ENCODE measurements at regions not wholly inside any gene's neighbourhood (a gene's known extent, or its start where the extent isn't known, plus 50 kb on each side); places are given as distances from the start of the nearest gene placed in this dataset.

- WGBS, 2 experiments (ENCODE audit: low coverage in 1 of 2, low lambda C conversion rate in 2 of 2, missing lambda C conversion rate in 2 of 2): 80 to 90% methylated on average over 1 of the region's 1 CpG
- Histone ChIP-seq H3K9ac (no peak overlapping the region), H3K27ac (no peak overlapping the region), H3K9me2 (ENCODE audit: insufficient read depth) (no peaks in the 10 kb centered on the region), H2AFZ (no peak overlapping the region), H3K36me3 (ENCODE audit: low read depth) (no peaks in the 10 kb centered on the region), H3K4me3 (no peak overlapping the region), H3F3A (ENCODE audit: insufficient read depth) (peaks cover 26% of the 10 kb centered on the region), H4K20me1 (ENCODE audit: insufficient read depth) (no peaks in the 10 kb centered on the region), H3K9me3 (ENCODE audit: low read depth) (peaks cover 5% of the 10 kb centered on the region), H3K79me2 (ENCODE audit: insufficient read depth) (no peaks in the 10 kb centered on the region), H3K4me2 (ENCODE audit: unreplicated experiment) (no peak overlapping the region), H3K27me3 (replicated peaks; ENCODE audit: insufficient read depth) (no peaks in the 10 kb centered on the region), H3K4me1 (ENCODE audit: insufficient read depth) (peaks cover 20% of the 10 kb centered on the region)
- TF ChIP-seq EZH2 (IDR thresholded peaks at IDR 0.05; ENCODE audit: insufficient read depth, poor library complexity, severe bottlenecking) (no peak), EZH2phosphoT487 (IDR thresholded peaks at IDR 0.05; ENCODE audit: insufficient read depth, low read depth) (no peak)
- no peak for DNase-seq
- in situ Hi-C loops (cut with MboI): no loop called here
These were observed 238.9 kb downstream of the CYP26B1 start for GRCh38 chr2:71908798-71909197.

- DNase-seq: peak; percentile 69
- H3K4me3 ChIP-seq: no peak overlapping the region
- H3K9me2 ChIP-seq (ENCODE audit: insufficient read depth): no peaks in the 10 kb centered on the region
- H3K9ac ChIP-seq: no peak overlapping the region
- TF ChIP-seq EZH2phosphoT487 (IDR thresholded peaks at IDR 0.05; ENCODE audit: insufficient read depth, low read depth): no peak
- TF ChIP-seq EZH2 (IDR thresholded peaks at IDR 0.05; ENCODE audit: insufficient read depth, poor library complexity, severe bottlenecking): no peak
- H4K20me1 ChIP-seq (ENCODE audit: insufficient read depth): no peaks in the 10 kb centered on the region
- no peaks in the 10 kb centered on the region for H3K27me3 ChIP-seq (replicated peaks; ENCODE audit: insufficient read depth)
- H3F3A ChIP-seq (ENCODE audit: insufficient read depth): peaks cover 26% of the 10 kb centered on the region
- no peak overlapping the region for H2AFZ ChIP-seq
- H3K4me1 ChIP-seq (ENCODE audit: insufficient read depth): peaks cover 20% of the 10 kb centered on the region
- peaks cover 5% of the 10 kb centered on the region for H3K9me3 ChIP-seq (ENCODE audit: low read depth)
- no peak overlapping the region for H3K4me2 ChIP-seq (ENCODE audit: unreplicated experiment)
- WGBS, 2 experiments (ENCODE audit: low coverage in 1 of 2, low lambda C conversion rate in 2 of 2, missing lambda C conversion rate in 2 of 2): 56 to 63% methylated on average over 3 of the region's 3 CpGs
- no peaks in the 10 kb centered on the region for H3K36me3 ChIP-seq (ENCODE audit: low read depth)
- H3K27ac ChIP-seq: no peak overlapping the region
- no peaks in the 10 kb centered on the region for H3K79me2 ChIP-seq (ENCODE audit: insufficient read depth)
- in situ Hi-C loops (cut with MboI): no loop called here
These were observed 240.2 kb downstream of the CYP26B1 start for GRCh38 chr2:71907503-71907902.

GRCh38 chr2:71906357-71906973 is 241.2 kb downstream of the CYP26B1 start:
- H3K27ac ChIP-seq: no peak overlapping the region
- TF ChIP-seq EZH2phosphoT487 (IDR thresholded peaks at IDR 0.05; ENCODE audit: insufficient read depth, low read depth): no peak
- TF ChIP-seq EZH2 (IDR thresholded peaks at IDR 0.05; ENCODE audit: insufficient read depth, poor library complexity, severe bottlenecking): no peak
- H3K9me3 ChIP-seq (ENCODE audit: low read depth): peaks cover 5% of the 10 kb centered on the region
- H4K20me1 ChIP-seq (ENCODE audit: insufficient read depth): no peaks in the 10 kb centered on the region
- WGBS, 2 experiments (ENCODE audit: low coverage in 1 of 2, low lambda C conversion rate in 2 of 2, missing lambda C conversion rate in 2 of 2): 91 to 92% methylated on average over 2 of the region's 2 CpGs
- H3K27me3 ChIP-seq (replicated peaks; ENCODE audit: insufficient read depth): no peaks in the 10 kb centered on the region
- no peaks in the 10 kb centered on the region for H3K9me2 ChIP-seq (ENCODE audit: insufficient read depth)
- no peaks in the 10 kb centered on the region for H3K79me2 ChIP-seq (ENCODE audit: insufficient read depth)
- H3K4me3 ChIP-seq: no peak overlapping the region
- H3K4me2 ChIP-seq (ENCODE audit: unreplicated experiment): no peak overlapping the region
- H2AFZ ChIP-seq: no peak overlapping the region
- DNase-seq: peak; percentile 34
- peaks cover 26% of the 10 kb centered on the region for H3F3A ChIP-seq (ENCODE audit: insufficient read depth)
- no peak overlapping the region for H3K9ac ChIP-seq
- H3K4me1 ChIP-seq (ENCODE audit: insufficient read depth): peaks cover 20% of the 10 kb centered on the region
- no peaks in the 10 kb centered on the region for H3K36me3 ChIP-seq (ENCODE audit: low read depth)
- in situ Hi-C loops (cut with MboI): no loop called here

GRCh38 chr2:71905205-71905604 is 242.5 kb downstream of the CYP26B1 start:
- H3K27ac ChIP-seq: peak overlapping the region; percentile 21; the same call in 1 of the 2 replicates
- WGBS, 2 experiments (ENCODE audit: low coverage in 1 of 2, low lambda C conversion rate in 2 of 2, missing lambda C conversion rate in 2 of 2): 8 to 9% methylated on average over 3 of the region's 3 CpGs
- H3K79me2 ChIP-seq (ENCODE audit: insufficient read depth): no peaks in the 10 kb centered on the region
- H3K9ac ChIP-seq: no peak overlapping the region; the same call in 1 of the 2 replicates
- H3K4me3 ChIP-seq: 0 out of 2 replicates have a peak overlapping the region, but pooled peaks have one; percentile 5
- peak; percentile 66 for DNase-seq
- H3K9me3 ChIP-seq (ENCODE audit: low read depth): peaks cover 5% of the 10 kb centered on the region
- H3K4me2 ChIP-seq (ENCODE audit: unreplicated experiment): peak overlapping the region; percentile 15
- H3K27me3 ChIP-seq (replicated peaks; ENCODE audit: insufficient read depth): no peaks in the 10 kb centered on the region
- in situ Hi-C loops (cut with MboI): no loop called here
- TF ChIP-seq EZH2 (IDR thresholded peaks at IDR 0.05; ENCODE audit: insufficient read depth, poor library complexity, severe bottlenecking) (no peak), EZH2phosphoT487 (IDR thresholded peaks at IDR 0.05; ENCODE audit: insufficient read depth, low read depth) (no peak)
- peaks cover 26% of the 10 kb centered on the region for H3F3A ChIP-seq (ENCODE audit: insufficient read depth)
- H3K9me2 ChIP-seq (ENCODE audit: insufficient read depth): no peaks in the 10 kb centered on the region
- no peaks in the 10 kb centered on the region for H3K36me3 ChIP-seq (ENCODE audit: low read depth)
- H2AFZ ChIP-seq: no peak overlapping the region
- H3K4me1 ChIP-seq (ENCODE audit: insufficient read depth): peaks cover 20% of the 10 kb centered on the region
- no peaks in the 10 kb centered on the region for H4K20me1 ChIP-seq (ENCODE audit: insufficient read depth)

Measured in GM23248 (cell line).